SU-DHL-6 (cell line): ENCODE measurements at regions not wholly inside any gene's neighbourhood (a gene's known extent, or its start where the extent isn't known, plus 50 kb on each side); places are given as distances from the start of the nearest gene placed in this dataset.

ENCODE experiments used
- H2AFZ ChIP-seq: fragments of 200-600 bp; sonication (generic); 2 replicates; pipeline ENCODE4 v1.6.1; 2014; ENCODE audit warnings: low read depth, mild to moderate bottlenecking, moderate library complexity, mixed read lengths, antibody characterized with exemption, low read length; ENCODE audit not compliant: severe bottlenecking
- H3F3A ChIP-seq: fragments of 200-600 bp; shearing (Covaris generic); 2 replicates; pipeline ENCODE4 v1.6.0; 2016; ENCODE audit warnings: antibody characterized with exemption, mild to moderate bottlenecking; ENCODE audit not compliant: insufficient read depth
- H3K27ac ChIP-seq: fragments of 200-600 bp; sonication (generic); 2 replicates; pipeline ENCODE4 v1.5.1; 2016; ENCODE audit warnings: low read depth, mild to moderate bottlenecking, low read length, moderate library complexity, mixed read lengths
- H3K27me3 ChIP-seq: fragments of 200-600 bp; sonication (generic), shearing (Covaris generic); 2 replicates; pipeline ENCODE4 v1.6.0; 2014; ENCODE audit warnings: mild to moderate bottlenecking, low read length
- H3K36me3 ChIP-seq: fragments of 200-600 bp; sonication (generic); 2 replicates; pipeline ENCODE4 v1.6.1; 2014; ENCODE audit warnings: mild to moderate bottlenecking, low read length, mixed read lengths
- H3K4me2 ChIP-seq: fragments of 300-600, 200-600 bp; shearing (Covaris generic), sonication (generic); 2 replicates; pipeline ENCODE4 v1.6.0; 2014; ENCODE audit warnings: low read length, low read depth, mild to moderate bottlenecking; ENCODE audit not compliant: poor library complexity, severe bottlenecking
- H3K4me3 ChIP-seq: fragments of 200-600 bp; sonication (generic); 2 replicates; pipeline ENCODE4 v1.5.1; 2014; ENCODE audit warnings: antibody characterized with exemption, low read length, mild to moderate bottlenecking, mixed read lengths; ENCODE audit not compliant: insufficient read depth, poor library complexity, severe bottlenecking
- H3K79me2 ChIP-seq: fragments of 200-600 bp; sonication (generic); 2 replicates; pipeline ENCODE4 v1.6.1; 2014; ENCODE audit warnings: mild to moderate bottlenecking, low read length, moderate library complexity; ENCODE audit not compliant: insufficient read depth
- H3K9ac ChIP-seq: fragments of 200-600 bp; sonication (generic); 2 replicates; pipeline ENCODE4 v1.7.0; 2014; ENCODE audit warnings: mild to moderate bottlenecking, low read length
- H3K9me2 ChIP-seq: fragments of 200-600 bp; sonication (generic); replicated peaks from 2 replicates; pipeline ENCODE4 v1.6.1; 2014; ENCODE audit warnings: low read length; ENCODE audit not compliant: insufficient read depth
- H3K9me3 ChIP-seq: fragments of 200-600 bp; sonication (generic); 2 replicates; pipeline ENCODE4 v1.6.1; 2014; ENCODE audit warnings: low read length, mixed read lengths; ENCODE audit not compliant: insufficient read depth
- H4K20me1 ChIP-seq: fragments of 200-600 bp; sonication (generic); 2 replicates; pipeline ENCODE4 v1.6.1; 2014; ENCODE audit warnings: low read depth, mild to moderate bottlenecking, antibody characterized with exemption, low read length, moderate library complexity, mixed read lengths
- CTCF ChIP-seq: fragments of 200-600 bp; sonication (generic); IDR thresholded peaks from one replicate; pipeline ENCODE4 v1.5.1; 2017; ENCODE audit warnings: antibody characterized with exemption, mild to moderate bottlenecking, low read length, moderate library complexity; ENCODE audit not compliant: insufficient read depth, poor library complexity, severe bottlenecking
- EZH2phosphoT487 ChIP-seq: fragments of 200-600 bp; sonication (generic), shearing (Covaris generic); conservative IDR thresholded peaks from 2 replicates; pipeline ENCODE4 v1.6.1; 2018; ENCODE audit warnings: mild to moderate bottlenecking, antibody characterized with exemption, low read length, moderate library complexity, mixed read lengths

- Histone ChIP-seq H4K20me1 (no peaks in the 10 kb centered on the region), H3K4me2 (no peak overlapping the region), H3K79me2 (no peaks in the 10 kb centered on the region), H3K27me3 (no peaks in the 10 kb centered on the region), H3K27ac (no peak overlapping the region), H3K9me3 (no peaks in the 10 kb centered on the region), H3K36me3 (no peaks in the 10 kb centered on the region), H3K9me2 (no peaks in the 10 kb centered on the region), H2AFZ (no peak overlapping the region), H3K9ac (no peak overlapping the region), H3K4me3 (no peak overlapping the region), H3F3A (no peaks in the 10 kb centered on the region)
- no peak for TF ChIP-seq EZH2phosphoT487
- TF ChIP-seq CTCF, result no peak
These were observed 133.4 kb downstream of the ATG4C start for GRCh38 chr1:62917314-62917713.

GRCh38 chr1:62917805-62918204, 133.9 kb downstream of the ATG4C start:
- no peaks in the 10 kb centered on the region for H3K79me2 ChIP-seq
- H3K4me2 ChIP-seq, result no peak overlapping the region
- H3K9me3 ChIP-seq, result no peaks in the 10 kb centered on the region
- H2AFZ ChIP-seq, result no peak overlapping the region
- no peaks in the 10 kb centered on the region for H3K36me3 ChIP-seq
- H3F3A ChIP-seq, result no peaks in the 10 kb centered on the region
- H3K27me3 ChIP-seq, result no peaks in the 10 kb centered on the region
- TF ChIP-seq EZH2phosphoT487, result no peak
- TF ChIP-seq CTCF, result no peak
- H3K27ac ChIP-seq, result no peak overlapping the region
- H3K4me3 ChIP-seq, result no peak overlapping the region
- H3K9me2 ChIP-seq, result no peaks in the 10 kb centered on the region
- no peaks in the 10 kb centered on the region for H4K20me1 ChIP-seq
- H3K9ac ChIP-seq, result no peak overlapping the region

GRCh38 chr1:62918700-62919099, 134.8 kb downstream of the ATG4C start:
- H3K9me2 ChIP-seq, result no peaks in the 10 kb centered on the region
- no peak overlapping the region for H3K4me2 ChIP-seq
- H3K4me3 ChIP-seq, result no peak overlapping the region
- no peak overlapping the region for H3K27ac ChIP-seq
- TF ChIP-seq CTCF, result no peak
- no peaks in the 10 kb centered on the region for H3K79me2 ChIP-seq
- H3K9ac ChIP-seq, result no peak overlapping the region
- no peaks in the 10 kb centered on the region for H3F3A ChIP-seq
- no peaks in the 10 kb centered on the region for H4K20me1 ChIP-seq
- no peaks in the 10 kb centered on the region for H3K9me3 ChIP-seq
- no peak overlapping the region for H2AFZ ChIP-seq
- no peaks in the 10 kb centered on the region for H3K27me3 ChIP-seq
- H3K36me3 ChIP-seq, result no peaks in the 10 kb centered on the region

- Histone ChIP-seq H2AFZ (no peak overlapping the region), H3K4me2 (no peak overlapping the region), H3K36me3 (no peaks in the 10 kb centered on the region), H3K9ac (no peak overlapping the region), H3K27ac (no peak overlapping the region), H3K4me3 (no peak overlapping the region), H4K20me1 (no peaks in the 10 kb centered on the region), H3K79me2 (no peaks in the 10 kb centered on the region), H3K9me2 (no peaks in the 10 kb centered on the region), H3F3A (no peaks in the 10 kb centered on the region), H3K27me3 (no peaks in the 10 kb centered on the region), H3K9me3 (no peaks in the 10 kb centered on the region)
- TF ChIP-seq CTCF, result no peak
- no peak for TF ChIP-seq EZH2phosphoT487
These were observed 138.1 kb downstream of the ATG4C start for GRCh38 chr1:62922006-62922405.
